ENCODE measurements at regions not wholly inside any gene's neighbourhood (a gene's known extent, or its start where the extent isn't known, plus 50 kb on each side); places are given as distances from the start of the nearest gene placed in this dataset.
A peak's percentile ranks its signal among the peaks of the same experiment; 100 is the strongest.

DNA sequence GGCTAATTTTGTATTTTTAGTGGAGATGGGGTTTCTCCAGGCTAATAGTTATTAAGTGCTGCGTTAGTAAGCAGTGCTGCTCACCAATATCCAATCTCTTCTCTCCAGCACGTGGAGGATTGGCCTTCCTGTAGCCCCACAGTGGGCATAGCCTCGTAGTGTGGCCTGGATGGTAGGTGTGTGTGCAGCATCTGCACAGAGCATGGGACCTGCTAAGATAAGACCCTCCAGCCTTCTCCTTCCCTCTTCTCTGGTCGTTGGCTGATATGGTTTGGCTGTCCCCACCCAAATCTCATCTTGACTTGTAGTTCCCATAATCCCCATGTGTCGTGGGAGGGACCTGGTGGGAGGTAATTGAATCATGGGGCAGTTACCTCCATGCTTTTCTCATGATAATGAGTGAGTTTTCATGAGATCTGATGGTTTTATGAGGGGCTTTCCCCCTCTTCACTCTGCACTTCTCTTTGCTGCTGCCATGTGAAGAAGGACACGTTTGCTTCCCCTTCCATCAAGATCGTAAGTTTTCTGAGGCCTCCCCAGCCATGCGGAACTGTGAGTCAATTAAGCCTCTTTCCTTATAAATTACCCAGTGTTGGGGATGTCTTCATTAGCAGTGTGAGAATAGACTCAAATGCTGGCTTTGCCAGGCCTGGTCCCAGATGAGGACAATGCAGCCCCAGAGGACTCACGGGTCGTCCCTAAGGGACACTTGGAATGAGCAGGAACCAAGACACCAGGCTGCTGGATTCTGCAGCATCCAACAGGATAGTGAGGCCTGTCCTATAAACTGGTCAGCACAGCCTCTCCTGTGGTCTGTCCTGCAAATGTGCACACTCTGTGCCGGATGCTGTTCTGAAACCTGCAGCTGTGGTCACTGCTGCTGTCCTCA lies 63.4 kb upstream of the AFDN start (continued):
- TF ChIP-seq, protein P1, sequence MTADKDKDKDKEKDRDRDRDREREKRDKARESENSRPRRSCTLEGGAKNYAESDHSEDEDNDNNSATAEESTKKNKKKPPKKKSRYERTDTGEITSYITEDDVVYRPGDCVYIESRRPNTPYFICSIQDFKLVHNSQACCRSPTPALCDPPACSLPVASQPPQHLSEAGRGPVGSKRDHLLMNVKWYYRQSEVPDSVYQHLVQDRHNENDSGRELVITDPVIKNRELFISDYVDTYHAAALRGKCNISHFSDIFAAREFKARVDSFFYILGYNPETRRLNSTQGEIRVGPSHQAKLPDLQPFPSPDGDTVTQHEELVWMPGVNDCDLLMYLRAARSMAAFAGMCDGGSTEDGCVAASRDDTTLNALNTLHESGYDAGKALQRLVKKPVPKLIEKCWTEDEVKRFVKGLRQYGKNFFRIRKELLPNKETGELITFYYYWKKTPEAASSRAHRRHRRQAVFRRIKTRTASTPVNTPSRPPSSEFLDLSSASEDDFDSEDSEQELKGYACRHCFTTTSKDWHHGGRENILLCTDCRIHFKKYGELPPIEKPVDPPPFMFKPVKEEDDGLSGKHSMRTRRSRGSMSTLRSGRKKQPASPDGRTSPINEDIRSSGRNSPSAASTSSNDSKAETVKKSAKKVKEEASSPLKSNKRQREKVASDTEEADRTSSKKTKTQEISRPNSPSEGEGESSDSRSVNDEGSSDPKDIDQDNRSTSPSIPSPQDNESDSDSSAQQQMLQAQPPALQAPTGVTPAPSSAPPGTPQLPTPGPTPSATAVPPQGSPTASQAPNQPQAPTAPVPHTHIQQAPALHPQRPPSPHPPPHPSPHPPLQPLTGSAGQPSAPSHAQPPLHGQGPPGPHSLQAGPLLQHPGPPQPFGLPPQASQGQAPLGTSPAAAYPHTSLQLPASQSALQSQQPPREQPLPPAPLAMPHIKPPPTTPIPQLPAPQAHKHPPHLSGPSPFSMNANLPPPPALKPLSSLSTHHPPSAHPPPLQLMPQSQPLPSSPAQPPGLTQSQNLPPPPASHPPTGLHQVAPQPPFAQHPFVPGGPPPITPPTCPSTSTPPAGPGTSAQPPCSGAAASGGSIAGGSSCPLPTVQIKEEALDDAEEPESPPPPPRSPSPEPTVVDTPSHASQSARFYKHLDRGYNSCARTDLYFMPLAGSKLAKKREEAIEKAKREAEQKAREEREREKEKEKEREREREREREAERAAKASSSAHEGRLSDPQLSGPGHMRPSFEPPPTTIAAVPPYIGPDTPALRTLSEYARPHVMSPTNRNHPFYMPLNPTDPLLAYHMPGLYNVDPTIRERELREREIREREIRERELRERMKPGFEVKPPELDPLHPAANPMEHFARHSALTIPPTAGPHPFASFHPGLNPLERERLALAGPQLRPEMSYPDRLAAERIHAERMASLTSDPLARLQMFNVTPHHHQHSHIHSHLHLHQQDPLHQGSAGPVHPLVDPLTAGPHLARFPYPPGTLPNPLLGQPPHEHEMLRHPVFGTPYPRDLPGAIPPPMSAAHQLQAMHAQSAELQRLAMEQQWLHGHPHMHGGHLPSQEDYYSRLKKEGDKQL (CRISPR knock-in tag; IDR thresholded peaks at IDR 0.05; ENCODE audit: low read depth), result no peak
- TF ChIP-seq ZNF605 (CRISPR knock-in tag; IDR thresholded peaks at IDR 0.05) (no peak), SMAD3 (CRISPR knock-in tag; IDR thresholded peaks at IDR 0.05) (no peak), RFX5 (IDR thresholded peaks at IDR 0.05; ENCODE audit: low read depth, low read length) (no peak), SOX5 (CRISPR knock-in tag; IDR thresholded peaks at IDR 0.05; ENCODE audit: borderline replicate concordance) (no peak), SIN3B (IDR thresholded peaks at IDR 0.05; ENCODE audit: low read length) (no peak), TOPORS (CRISPR knock-in tag; IDR thresholded peaks at IDR 0.05) (no peak), TOE1 (CRISPR knock-in tag; IDR thresholded peaks at IDR 0.05) (no peak), ZNF558 (CRISPR knock-in tag; IDR thresholded peaks at IDR 0.05; ENCODE audit: borderline replicate concordance) (0 out of 2 replicates have a peak, but pooled peaks have one; percentile 61), ZNF513 (CRISPR knock-in tag; conservative IDR thresholded peaks at IDR 0.05) (no peak), ZNF34 (CRISPR knock-in tag; IDR thresholded peaks at IDR 0.05; ENCODE audit: borderline replicate concordance) (peak; percentile 60; the same call in 1 of the 2 replicates)
- TF ChIP-seq, protein P2, sequence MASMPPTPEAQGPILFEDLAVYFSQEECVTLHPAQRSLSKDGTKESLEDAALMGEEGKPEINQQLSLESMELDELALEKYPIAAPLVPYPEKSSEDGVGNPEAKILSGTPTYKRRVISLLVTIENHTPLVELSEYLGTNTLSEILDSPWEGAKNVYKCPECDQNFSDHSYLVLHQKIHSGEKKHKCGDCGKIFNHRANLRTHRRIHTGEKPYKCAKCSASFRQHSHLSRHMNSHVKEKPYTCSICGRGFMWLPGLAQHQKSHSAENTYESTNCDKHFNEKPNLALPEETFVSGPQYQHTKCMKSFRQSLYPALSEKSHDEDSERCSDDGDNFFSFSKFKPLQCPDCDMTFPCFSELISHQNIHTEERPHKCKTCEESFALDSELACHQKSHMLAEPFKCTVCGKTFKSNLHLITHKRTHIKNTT (CRISPR knock-in tag; IDR thresholded peaks at IDR 0.05), result no peak
- TF ChIP-seq, protein P3, sequence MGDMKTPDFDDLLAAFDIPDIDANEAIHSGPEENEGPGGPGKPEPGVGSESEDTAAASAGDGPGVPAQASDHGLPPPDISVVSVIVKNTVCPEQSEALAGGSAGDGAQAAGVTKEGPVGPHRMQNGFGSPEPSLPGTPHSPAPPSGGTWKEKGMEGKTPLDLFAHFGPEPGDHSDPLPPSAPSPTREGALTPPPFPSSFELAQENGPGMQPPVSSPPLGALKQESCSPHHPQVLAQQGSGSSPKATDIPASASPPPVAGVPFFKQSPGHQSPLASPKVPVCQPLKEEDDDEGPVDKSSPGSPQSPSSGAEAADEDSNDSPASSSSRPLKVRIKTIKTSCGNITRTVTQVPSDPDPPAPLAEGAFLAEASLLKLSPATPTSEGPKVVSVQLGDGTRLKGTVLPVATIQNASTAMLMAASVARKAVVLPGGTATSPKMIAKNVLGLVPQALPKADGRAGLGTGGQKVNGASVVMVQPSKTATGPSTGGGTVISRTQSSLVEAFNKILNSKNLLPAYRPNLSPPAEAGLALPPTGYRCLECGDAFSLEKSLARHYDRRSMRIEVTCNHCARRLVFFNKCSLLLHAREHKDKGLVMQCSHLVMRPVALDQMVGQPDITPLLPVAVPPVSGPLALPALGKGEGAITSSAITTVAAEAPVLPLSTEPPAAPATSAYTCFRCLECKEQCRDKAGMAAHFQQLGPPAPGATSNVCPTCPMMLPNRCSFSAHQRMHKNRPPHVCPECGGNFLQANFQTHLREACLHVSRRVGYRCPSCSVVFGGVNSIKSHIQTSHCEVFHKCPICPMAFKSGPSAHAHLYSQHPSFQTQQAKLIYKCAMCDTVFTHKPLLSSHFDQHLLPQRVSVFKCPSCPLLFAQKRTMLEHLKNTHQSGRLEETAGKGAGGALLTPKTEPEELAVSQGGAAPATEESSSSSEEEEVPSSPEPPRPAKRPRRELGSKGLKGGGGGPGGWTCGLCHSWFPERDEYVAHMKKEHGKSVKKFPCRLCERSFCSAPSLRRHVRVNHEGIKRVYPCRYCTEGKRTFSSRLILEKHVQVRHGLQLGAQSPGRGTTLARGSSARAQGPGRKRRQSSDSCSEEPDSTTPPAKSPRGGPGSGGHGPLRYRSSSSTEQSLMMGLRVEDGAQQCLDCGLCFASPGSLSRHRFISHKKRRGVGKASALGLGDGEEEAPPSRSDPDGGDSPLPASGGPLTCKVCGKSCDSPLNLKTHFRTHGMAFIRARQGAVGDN (CRISPR knock-in tag; IDR thresholded peaks at IDR 0.05), result peak; percentile 22; the same call in 1 of the 2 replicates
- TF ChIP-seq, protein P4, sequence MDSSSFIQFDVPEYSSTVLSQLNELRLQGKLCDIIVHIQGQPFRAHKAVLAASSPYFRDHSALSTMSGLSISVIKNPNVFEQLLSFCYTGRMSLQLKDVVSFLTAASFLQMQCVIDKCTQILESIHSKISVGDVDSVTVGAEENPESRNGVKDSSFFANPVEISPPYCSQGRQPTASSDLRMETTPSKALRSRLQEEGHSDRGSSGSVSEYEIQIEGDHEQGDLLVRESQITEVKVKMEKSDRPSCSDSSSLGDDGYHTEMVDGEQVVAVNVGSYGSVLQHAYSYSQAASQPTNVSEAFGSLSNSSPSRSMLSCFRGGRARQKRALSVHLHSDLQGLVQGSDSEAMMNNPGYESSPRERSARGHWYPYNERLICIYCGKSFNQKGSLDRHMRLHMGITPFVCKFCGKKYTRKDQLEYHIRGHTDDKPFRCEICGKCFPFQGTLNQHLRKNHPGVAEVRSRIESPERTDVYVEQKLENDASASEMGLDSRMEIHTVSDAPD (CRISPR knock-in tag; IDR thresholded peaks at IDR 0.05), result no peak
